RPMI7951 (cell line): ENCODE measurements at regions not wholly inside any gene's neighbourhood (a gene's known extent, or its start where the extent isn't known, plus 50 kb on each side); places are given as distances from the start of the nearest gene placed in this dataset.
A peak's percentile ranks its signal among the peaks of the same experiment; 100 is the strongest.

Experiments
- DNase-seq: peaks from one replicate; pipeline ENCODE4 v3.0.0-alpha.2; 2012; ENCODE audit warnings: low read depth

- no peak for DNase-seq
These were observed 479.4 kb downstream of the RASEF start for GRCh38 chr9:82583524-82583923.

- DNase-seq = no peak
These were observed 478.5 kb downstream of the RASEF start for GRCh38 chr9:82584349-82584863.

GRCh38 chr9:82586918-82587356 is 476.0 kb downstream of the RASEF start:
- no peak for DNase-seq

GRCh38 chr9:82588301-82589180 is 474.4 kb downstream of the RASEF start:
- DNase-seq = no peak

GRCh38 chr9:82590845-82591244 is 472.1 kb downstream of the RASEF start:
- no peak for DNase-seq

GRCh38 chr9:82593501-82593900 is 469.4 kb downstream of the RASEF start:
- DNase-seq = no peak

- no peak for DNase-seq
These were observed 465.4 kb downstream of the RASEF start for GRCh38 chr9:82597241-82598203.

GRCh38 chr9:82598241-82599039 is 464.5 kb downstream of the RASEF start:
- no peak for DNase-seq

- DNase-seq = no peak
These were observed 463.5 kb downstream of the RASEF start for GRCh38 chr9:82599336-82599949.

GRCh38 chr9:82600536-82601292 is 462.2 kb downstream of the RASEF start:
- no peak for DNase-seq

- DNase-seq = no peak
These were observed 461.6 kb downstream of the RASEF start for GRCh38 chr9:82601293-82601771.

GRCh38 chr9:82604947-82605656 is 457.8 kb downstream of the RASEF start:
- peak; percentile 1 for DNase-seq

GRCh38 chr9:82605657-82606031 is 457.3 kb downstream of the RASEF start:
- DNase-seq = no peak

- DNase-seq = no peak
These were observed 456.9 kb downstream of the RASEF start for GRCh38 chr9:82606071-82606470.

- peak; percentile 44 for DNase-seq
These were observed 456.2 kb downstream of the RASEF start for GRCh38 chr9:82606492-82607382.

GRCh38 chr9:82608487-82608886 is 454.5 kb downstream of the RASEF start:
- no peak for DNase-seq

GRCh38 chr9:82612942-82613341 is 450.0 kb downstream of the RASEF start:
- no peak for DNase-seq

GRCh38 chr9:82613498-82613897 is 449.4 kb downstream of the RASEF start:
- no peak for DNase-seq
